K562 (cell line): ENCODE measurements at regions not wholly inside any gene's neighbourhood (a gene's known extent, or its start where the extent isn't known, plus 50 kb on each side); places are given as distances from the start of the nearest gene placed in this dataset.

ENCODE experiments used
- ARID1B ChIP-seq: fragments of 450-650 bp; IDR thresholded peaks from 2 replicates; pipeline ENCODE4 v1.6.1; 2016; ENCODE audit warnings: antibody characterized with exemption, mild to moderate bottlenecking, inconsistent platforms
- ARID2 ChIP-seq: fragments of 450-650 bp; IDR thresholded peaks from 2 replicates; pipeline ENCODE4 v1.6.1; 2017; ENCODE audit warnings: antibody characterized with exemption, mild to moderate bottlenecking
- BCOR ChIP-seq: fragments of 450-650 bp; IDR thresholded peaks from 2 replicates; pipeline ENCODE4 v1.6.1; 2016
- BRD9 ChIP-seq: fragments of 450-650 bp; IDR thresholded peaks from 2 replicates; pipeline ENCODE4 v1.6.1; 2018; ENCODE audit warnings: low read depth; ENCODE audit not compliant: partially characterized antibody
- DMBX1 ChIP-seq: fragments of 250-450 bp; sonication (Bioruptor Pico); IDR thresholded peaks from 2 replicates; pipeline ENCODE4 v1.8.0; 2022; ENCODE audit warnings: inconsistent platforms, mild to moderate bottlenecking, moderate library complexity, borderline replicate concordance
- DPF2 ChIP-seq: fragments of 450-650 bp; IDR thresholded peaks from 2 replicates; pipeline ENCODE4 v1.6.1; 2016
- EP400 ChIP-seq: fragments of 450-650 bp; IDR thresholded peaks from 2 replicates; pipeline ENCODE4 v1.6.1; 2017; ENCODE audit warnings: antibody characterized with exemption, mild to moderate bottlenecking, moderate library complexity
- FOXJ2 ChIP-seq: fragments of 200-800 bp; sonication (Bioruptor generic); IDR thresholded peaks from 2 replicates; pipeline ENCODE4 v1.6.1; 2016; ENCODE audit warnings: missing genetic modification characterization, missing compliant biosample characterization
- FOXK2 ChIP-seq, 2 experiments: fragments of 450-650 bp; IDR thresholded peaks in 1 of 2; conservative IDR thresholded peaks in 1 of 2; 2 replicates each; pipeline ENCODE4 v1.6.1; 2016; ENCODE audit warnings: low read depth in 2 of 2, mild to moderate bottlenecking in 1 of 2
- HEY1 ChIP-seq: fragments of 250-450 bp; sonication (Bioruptor Pico); IDR thresholded peaks from 2 replicates; pipeline ENCODE4 v1.5.0; 2020; ENCODE audit warnings: mild to moderate bottlenecking, moderate library complexity, borderline replicate concordance
- NFXL1 ChIP-seq: fragments of 450-650 bp; formaldehyde crosslinking; IDR thresholded peaks from 2 replicates; pipeline ENCODE4 v1.4.0; 2021; ENCODE audit warnings: mild to moderate bottlenecking
- NRF1 ChIP-seq, 2 experiments: fragments of 450-650 bp; IDR thresholded peaks in 1 of 2; conservative IDR thresholded peaks in 1 of 2; 2 replicates each; pipeline ENCODE4 v1.6.1; 2014; ENCODE audit warnings: mild to moderate bottlenecking in 2 of 2
- PTRF ChIP-seq: fragments of 450-650 bp; IDR thresholded peaks from 2 replicates; pipeline ENCODE4 v1.6.1; 2016; ENCODE audit warnings: mild to moderate bottlenecking, missing genetic modification characterization, missing compliant biosample characterization
- RAD21 ChIP-seq, 2 experiments: fragments of 250-450 bp in 1 of 2; fragments of 450-650 bp in 1 of 2; sonication (Bioruptor Pico) in 1 of 2; formaldehyde crosslinking in 1 of 2; IDR thresholded peaks in 1 of 2; conservative IDR thresholded peaks in 1 of 2; 2 replicates each; pipeline versions ENCODE4 v1.4.0 to v1.8.0; 2020 to 2022; ENCODE audit warnings: mild to moderate bottlenecking in 2 of 2, moderate library complexity in 1 of 2
- U2AF1 ChIP-seq: fragments of 200-400 bp; formaldehyde crosslinking; optimal IDR thresholded peaks from 2 replicates; pipeline ENCODE3; 2017; ENCODE audit warnings: mild to moderate bottlenecking, low read depth, low read length, moderate library complexity
- YY1 ChIP-seq, 3 experiments: IDR thresholded peaks; 2 replicates each; pipeline ENCODE4 v1.6.1; 2011; ENCODE audit warnings: low read length in 2 of 3, mild to moderate bottlenecking in 2 of 3, moderate library complexity in 2 of 3, borderline replicate concordance in 1 of 3, control low read depth in 1 of 3, low read depth in 1 of 3; ENCODE audit not compliant: insufficient read depth in 3 of 3, insufficient replicate concordance in 2 of 3, control insufficient read depth in 1 of 3, insufficient read length in 1 of 3; ENCODE audit errors: extremely low read depth in 1 of 3
- ZNF133 ChIP-seq: fragments of 250-450 bp; sonication (Bioruptor Pico); IDR thresholded peaks from 2 replicates; pipeline ENCODE4 v1.4.0; 2020; ENCODE audit warnings: mild to moderate bottlenecking
- ZNF586 ChIP-seq: fragments of 450-650 bp; formaldehyde crosslinking; conservative IDR thresholded peaks from 2 replicates; pipeline ENCODE4 v1.4.0; 2020; ENCODE audit warnings: mild to moderate bottlenecking, moderate library complexity
- TF ChIP-seq, protein P1 (sequence below): fragments of 250-450 bp; sonication (Bioruptor Pico); IDR thresholded peaks from 2 replicates; pipeline ENCODE4 v1.4.0; 2020; ENCODE audit warnings: mild to moderate bottlenecking, moderate library complexity
- TF ChIP-seq, protein P2 (sequence below), 3 experiments: IDR thresholded peaks in 2 of 3; conservative IDR thresholded peaks in 1 of 3; 2 replicates each; pipeline ENCODE4 v1.5.1; 2011 to 2012; ENCODE audit warnings: low read length in 3 of 3, mild to moderate bottlenecking in 3 of 3, control low read depth in 2 of 3, improper control_type of control experiment in 1 of 3, inconsistent platforms in 1 of 3, low read depth in 1 of 3, mixed read lengths in 1 of 3, moderate library complexity in 1 of 3; ENCODE audit not compliant: insufficient read depth in 2 of 3
- TF ChIP-seq, protein P3 (sequence below): conservative IDR thresholded peaks from 2 replicates; pipeline ENCODE4 v1.6.1; 2011; ENCODE audit warnings: low read depth, mild to moderate bottlenecking, low read length; ENCODE audit not compliant: control insufficient read depth

DNA sequence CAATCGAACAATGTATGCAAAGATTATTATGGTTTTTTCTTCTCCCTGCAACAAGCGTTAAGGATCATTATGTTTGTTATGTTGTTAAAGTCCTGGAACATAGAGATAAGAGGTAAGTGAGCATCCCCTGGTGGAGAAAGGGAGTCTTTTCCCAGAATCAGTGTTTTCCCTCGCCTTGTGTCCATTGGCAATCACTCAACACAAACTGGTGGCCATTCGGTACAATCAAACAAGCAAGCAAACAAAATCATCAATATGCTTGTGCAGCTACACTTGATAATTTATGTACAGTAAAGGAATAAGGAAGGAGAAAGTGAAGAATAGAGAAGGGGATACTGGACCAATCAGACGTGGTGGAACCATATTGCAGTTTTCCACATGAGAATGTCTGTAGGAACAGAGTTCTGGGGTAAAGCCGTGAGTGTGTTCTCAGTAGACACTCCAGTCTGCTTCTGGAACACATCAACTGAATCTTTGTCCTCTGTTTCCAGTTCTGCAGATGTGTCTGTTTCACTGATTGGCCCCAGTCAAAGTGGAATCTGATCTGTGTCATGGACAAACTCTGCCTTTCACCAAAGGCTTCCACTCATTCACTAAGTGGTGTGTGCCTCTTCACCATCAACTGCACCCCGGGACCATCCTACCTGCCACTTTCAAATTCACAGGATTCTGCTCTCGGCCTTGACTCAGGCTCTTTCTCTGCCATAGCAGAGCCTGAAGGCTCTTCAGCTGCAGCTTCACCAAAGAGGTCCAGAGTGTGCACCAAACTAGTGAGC lies 169.5 kb downstream of the AHSP start (continued):
- TF ChIP-seq RAD21 (CRISPR knock-in tag; conservative IDR thresholded peaks at IDR 0.05 in 1 of 2, IDR thresholded peaks at IDR 0.05 in 1 of 2) (peak; percentile 91 to 92), FOXJ2 (tag) (peak; percentile 47), BRD9 (peak; percentile 35), EP400 (peak; percentile 19; the same call in 1 of the 2 replicates), YY1 (IDR thresholded peaks at IDR 0.05; ENCODE audit: borderline replicate concordance in 1 of 3, control insufficient read depth in 1 of 3, extremely low read depth in 1 of 3, insufficient read depth in 3 of 3, insufficient read length in 1 of 3, insufficient replicate concordance in 2 of 3, low read depth in 1 of 3, low read length in 2 of 3) (no peak), DPF2 (no peak), ZNF586 (CRISPR knock-in tag) (no peak), ARID1B (0 out of 2 replicates have a peak, but pooled peaks have one; percentile 9), BCOR (no peak), DMBX1 (CRISPR knock-in tag) (no peak), NFXL1 (CRISPR knock-in tag) (no peak), HEY1 (no peak), NRF1 (conservative IDR thresholded peaks at IDR 0.05 in 1 of 2, IDR thresholded peaks at IDR 0.05 in 1 of 2) (no peak), PTRF (tag) (no peak), U2AF1 (no peak), FOXK2 (conservative IDR thresholded peaks at IDR 0.05 in 1 of 2, IDR thresholded peaks at IDR 0.05 in 1 of 2; ENCODE audit: low read depth in 2 of 2) (peak; percentile 38 to 61; a peak in 2 of 4 replicates), ZNF133 (CRISPR knock-in tag) (no peak), ARID2 (peak; percentile 53; the same call in 1 of the 2 replicates)
- TF ChIP-seq, protein P1, sequence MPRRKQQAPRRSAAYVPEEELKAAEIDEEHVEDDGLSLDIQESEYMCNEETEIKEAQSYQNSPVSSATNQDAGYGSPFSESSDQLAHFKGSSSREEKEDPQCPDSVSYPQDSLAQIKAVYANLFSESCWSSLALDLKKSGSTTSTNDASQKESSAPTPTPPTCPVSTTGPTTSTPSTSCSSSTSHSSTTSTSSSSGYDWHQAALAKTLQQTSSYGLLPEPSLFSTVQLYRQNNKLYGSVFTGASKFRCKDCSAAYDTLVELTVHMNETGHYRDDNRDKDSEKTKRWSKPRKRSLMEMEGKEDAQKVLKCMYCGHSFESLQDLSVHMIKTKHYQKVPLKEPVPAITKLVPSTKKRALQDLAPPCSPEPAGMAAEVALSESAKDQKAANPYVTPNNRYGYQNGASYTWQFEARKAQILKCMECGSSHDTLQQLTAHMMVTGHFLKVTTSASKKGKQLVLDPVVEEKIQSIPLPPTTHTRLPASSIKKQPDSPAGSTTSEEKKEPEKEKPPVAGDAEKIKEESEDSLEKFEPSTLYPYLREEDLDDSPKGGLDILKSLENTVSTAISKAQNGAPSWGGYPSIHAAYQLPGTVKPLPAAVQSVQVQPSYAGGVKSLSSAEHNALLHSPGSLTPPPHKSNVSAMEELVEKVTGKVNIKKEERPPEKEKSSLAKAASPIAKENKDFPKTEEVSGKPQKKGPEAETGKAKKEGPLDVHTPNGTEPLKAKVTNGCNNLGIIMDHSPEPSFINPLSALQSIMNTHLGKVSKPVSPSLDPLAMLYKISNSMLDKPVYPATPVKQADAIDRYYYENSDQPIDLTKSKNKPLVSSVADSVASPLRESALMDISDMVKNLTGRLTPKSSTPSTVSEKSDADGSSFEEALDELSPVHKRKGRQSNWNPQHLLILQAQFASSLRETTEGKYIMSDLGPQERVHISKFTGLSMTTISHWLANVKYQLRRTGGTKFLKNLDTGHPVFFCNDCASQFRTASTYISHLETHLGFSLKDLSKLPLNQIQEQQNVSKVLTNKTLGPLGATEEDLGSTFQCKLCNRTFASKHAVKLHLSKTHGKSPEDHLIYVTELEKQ: no peak
- TF ChIP-seq, protein P2, sequence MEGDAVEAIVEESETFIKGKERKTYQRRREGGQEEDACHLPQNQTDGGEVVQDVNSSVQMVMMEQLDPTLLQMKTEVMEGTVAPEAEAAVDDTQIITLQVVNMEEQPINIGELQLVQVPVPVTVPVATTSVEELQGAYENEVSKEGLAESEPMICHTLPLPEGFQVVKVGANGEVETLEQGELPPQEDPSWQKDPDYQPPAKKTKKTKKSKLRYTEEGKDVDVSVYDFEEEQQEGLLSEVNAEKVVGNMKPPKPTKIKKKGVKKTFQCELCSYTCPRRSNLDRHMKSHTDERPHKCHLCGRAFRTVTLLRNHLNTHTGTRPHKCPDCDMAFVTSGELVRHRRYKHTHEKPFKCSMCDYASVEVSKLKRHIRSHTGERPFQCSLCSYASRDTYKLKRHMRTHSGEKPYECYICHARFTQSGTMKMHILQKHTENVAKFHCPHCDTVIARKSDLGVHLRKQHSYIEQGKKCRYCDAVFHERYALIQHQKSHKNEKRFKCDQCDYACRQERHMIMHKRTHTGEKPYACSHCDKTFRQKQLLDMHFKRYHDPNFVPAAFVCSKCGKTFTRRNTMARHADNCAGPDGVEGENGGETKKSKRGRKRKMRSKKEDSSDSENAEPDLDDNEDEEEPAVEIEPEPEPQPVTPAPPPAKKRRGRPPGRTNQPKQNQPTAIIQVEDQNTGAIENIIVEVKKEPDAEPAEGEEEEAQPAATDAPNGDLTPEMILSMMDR (IDR thresholded peaks at IDR 0.05 in 2 of 3, conservative IDR thresholded peaks at IDR 0.05 in 1 of 3; ENCODE audit: insufficient read depth in 2 of 3, low read depth in 1 of 3, low read length in 3 of 3): peak; percentile 71 to 94 (median 87)
- TF ChIP-seq, protein P3, sequence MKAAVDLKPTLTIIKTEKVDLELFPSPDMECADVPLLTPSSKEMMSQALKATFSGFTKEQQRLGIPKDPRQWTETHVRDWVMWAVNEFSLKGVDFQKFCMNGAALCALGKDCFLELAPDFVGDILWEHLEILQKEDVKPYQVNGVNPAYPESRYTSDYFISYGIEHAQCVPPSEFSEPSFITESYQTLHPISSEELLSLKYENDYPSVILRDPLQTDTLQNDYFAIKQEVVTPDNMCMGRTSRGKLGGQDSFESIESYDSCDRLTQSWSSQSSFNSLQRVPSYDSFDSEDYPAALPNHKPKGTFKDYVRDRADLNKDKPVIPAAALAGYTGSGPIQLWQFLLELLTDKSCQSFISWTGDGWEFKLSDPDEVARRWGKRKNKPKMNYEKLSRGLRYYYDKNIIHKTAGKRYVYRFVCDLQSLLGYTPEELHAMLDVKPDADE: no peak
